ENCODE measurements at regions not wholly inside any gene's neighbourhood (a gene's known extent, or its start where the extent isn't known, plus 50 kb on each side); places are given as distances from the start of the nearest gene placed in this dataset.

- H3K9me3 ChIP-seq (ENCODE audit: control insufficient read depth in 4 of 4, low read length in 3 of 4), result peaks cover 0 to 3% (median 0%) of the 10 kb centered on the region in 4 donors
- H3K27ac ChIP-seq (ENCODE audit: low read depth in 1 of 2, low read length in 2 of 2), result no peak overlapping the region
- no peaks in the 10 kb centered on the region for H3K36me3 ChIP-seq (ENCODE audit: control insufficient read depth in 4 of 4, insufficient read depth in 3 of 4, low read depth in 1 of 4, low read length in 3 of 4)
- no peak overlapping the region for H3K9ac ChIP-seq (ENCODE audit: low read depth in 1 of 2, low read length in 2 of 2)
- DNase-seq (ENCODE audit: low spot score), result no peak
- WGBS, result 83% methylated on average over 6 of the region's 6 CpGs
- H3K27me3 ChIP-seq (ENCODE audit: control insufficient read depth in 4 of 4, insufficient read depth in 4 of 4, low read length in 3 of 4), result no peaks in the 10 kb centered on the region
- H3K4me1 ChIP-seq (ENCODE audit: control insufficient read depth in 4 of 4, insufficient read depth in 4 of 4, low read length in 3 of 4), result no peaks in the 10 kb centered on the region
- no peak overlapping the region for H3K4me3 ChIP-seq (ENCODE audit: low read depth in 1 of 3, low read length in 3 of 3)
- TF ChIP-seq NR2F2 (IDR thresholded peaks at IDR 0.05) (no peak), FOXA2 (IDR thresholded peaks at IDR 0.05) (no peak), SP1 (IDR thresholded peaks at IDR 0.05) (no peak), RXRA (IDR thresholded peaks at IDR 0.05) (no peak), ATF3 (IDR thresholded peaks at IDR 0.05) (no peak), HNF4G (IDR thresholded peaks at IDR 0.05) (no peak), YY1 (IDR thresholded peaks at IDR 0.05) (no peak), MAX (IDR thresholded peaks at IDR 0.05) (no peak), EGR1 (IDR thresholded peaks at IDR 0.05; ENCODE audit: low read depth in 2 of 2) (no peak), FOXA1 (IDR thresholded peaks at IDR 0.05) (no peak), REST (IDR thresholded peaks at IDR 0.05) (no peak), HNF4A (conservative IDR thresholded peaks at IDR 0.05) (no peak), ZBTB33 (IDR thresholded peaks at IDR 0.05) (no peak), RAD21 (IDR thresholded peaks at IDR 0.05) (no peak), TAF1 (conservative IDR thresholded peaks at IDR 0.05) (no peak), GABPA (IDR thresholded peaks at IDR 0.05 in 1 of 2, conservative IDR thresholded peaks at IDR 0.05 in 1 of 2) (no peak), CTCF (IDR thresholded peaks at IDR 0.05; ENCODE audit: low read depth, low read length, missing input control) (no peak), JUND (IDR thresholded peaks at IDR 0.05) (no peak)
Measured at GRCh38 chr7:68564306-68565135, 1033.8 kb upstream of the AUTS2 start.
